Pancreas (tissue), 10 donors: ENCODE measurements at regions not wholly inside any gene's neighbourhood (a gene's known extent, or its start where the extent isn't known, plus 50 kb on each side); places are given as distances from the start of the nearest gene placed in this dataset.
A peak's percentile ranks its signal among the peaks of the same experiment; 100 is the strongest.

ENCODE experiments used
- ATAC-seq, 4 donors: fragments of 200-7000 bp; cut with Tn5 transposase; one replicate each; pipeline versions ENCODE4 v1.8.0 to v1.9.1; 2020; ENCODE audit warnings: mild to moderate bottlenecking in 4 of 4, moderate library complexity in 4 of 4
- DNase-seq, 6 donors: peaks; one replicate each; pipeline ENCODE4 v3.0.0-alpha.2; 2020
- FAIRE-seq: peaks from 2 replicates; lab custom pipeline; 2012; peaks lifted over from hg19 to GRCh38; lab: Jason Lieb, UNC
- H3K27ac ChIP-seq, 4 donors: fragments of 200-600 bp; sonication (generic); 1 replicate in 3 of 4; 2 replicates in 1 of 4; pipeline versions ENCODE4 v1.5.0 to v1.8.0; 2020
- H3K27me3 ChIP-seq, 4 donors: fragments of 200-600 bp; one replicate each; pipeline ENCODE4 v1.8.0; 2021
- H3K36me3 ChIP-seq, 3 donors: fragments of 200-600 bp; sonication (generic) in 1 of 3; one replicate each; pipeline versions ENCODE4 v1.5.0 to v1.8.0; 2020 to 2021
- H3K4me1 ChIP-seq, 3 donors: fragments of 200-600 bp; one replicate each; pipeline ENCODE4 v1.8.0; 2021
- H3K4me3 ChIP-seq, 4 donors: fragments of 200-600 bp; sonication (generic) in 2 of 4; one replicate each; pipeline versions ENCODE4 v1.5.0 to v1.8.0; 2020 to 2021
- H3K9me3 ChIP-seq, 4 donors: fragments of 200-600 bp; one replicate each; pipeline ENCODE4 v1.8.0; 2021
- CTCF ChIP-seq, 4 donors: fragments of 200-600 bp; sonication (generic) in 3 of 4; IDR thresholded peaks; one replicate each; pipeline versions ENCODE4 v1.5.0 to v1.8.0; 2021; ENCODE audit warnings: antibody characterized with exemption in 4 of 4
- WGBS, 2 donors: extraction: QIAGEN DNeasy Blood & Tissue Kit; methylation state at CpG; one replicate each; pipeline ENCODE4 v1.1.7; 2013; 5-methylcytosine and 5-hydroxymethylcytosine counted together
- intact Hi-C, 3 donors: fragments of 100-400 bp; cut with DNase I; formaldehyde crosslinking; loops; one replicate each; pipeline versions ENCODE4 v1.11.1 to v1.14.2; 2022
- donor health status: healthy with polysubstance abuse.
- donor health status: DM: no; HTN: no; CAD: no; lungs with moderate emphysema.
- donor health status: DM: no; HTN: no; CAD: no.
- donor health status: control.
- donor health status: control.
- donor health status: Bipolar disorder and iron deficiency.
- donor health status: DM: yes; HTN: yes; CAD: no.
- donor health status: DM: no; HTN: no; CAD: no.
- donor health status: DM: no; HTN: no; CAD: no.
- donor health status: DM: yes; HTN: yes; CAD: no.

GRCh38 chr3:90241481-90241880, 1134.1 kb downstream of the EPHA3 start:
- DNase-seq = no peak
- intact Hi-C loops = no loop called here
- Histone ChIP-seq H3K4me1 (no peaks in the 10 kb centered on the region), H3K27me3 (no peaks in the 10 kb centered on the region), H3K36me3 (no peaks in the 10 kb centered on the region), H3K4me3 (no peak overlapping the region), H3K27ac (no peak overlapping the region), H3K9me3 (no peaks in the 10 kb centered on the region)
- peak in 1 of 4 donors; percentile 54 for ATAC-seq
- 33 to 34% methylated on average over 1 of the region's 1 CpG for WGBS, 2 donors
- no peak for FAIRE-seq
- TF ChIP-seq CTCF (IDR thresholded peaks at IDR 0.05) = no peak

GRCh38 chr3:90253131-90253530, 1145.7 kb downstream of the EPHA3 start:
- FAIRE-seq (no peak), DNase-seq (no peak), ATAC-seq (no peak)
- H3K4me3 ChIP-seq = no peak overlapping the region
- no peak overlapping the region for H3K27ac ChIP-seq
- no peaks in the 10 kb centered on the region for H3K4me1 ChIP-seq
- no peaks in the 10 kb centered on the region for H3K36me3 ChIP-seq
- TF ChIP-seq CTCF (IDR thresholded peaks at IDR 0.05) = no peak
- no peaks in the 10 kb centered on the region for H3K9me3 ChIP-seq
- H3K27me3 ChIP-seq = no peaks in the 10 kb centered on the region
- 36 to 53% methylated on average over 2 of the region's 2 CpGs for WGBS, 2 donors
- intact Hi-C loops = no loop called here

- Histone ChIP-seq H3K4me1 (no peaks in the 10 kb centered on the region), H3K27me3 (no peaks in the 10 kb centered on the region), H3K36me3 (no peaks in the 10 kb centered on the region), H3K4me3 (no peak overlapping the region), H3K27ac (no peak overlapping the region), H3K9me3 (no peaks in the 10 kb centered on the region)
- TF ChIP-seq CTCF (IDR thresholded peaks at IDR 0.05) = no peak
- intact Hi-C loops = no loop called here
- DNase-seq (no peak), FAIRE-seq (no peak), ATAC-seq (no peak)
- 53 to 66% methylated on average over 6 of the region's 6 CpGs for WGBS, 2 donors
Measured at GRCh38 chr3:90261481-90262433, 1154.3 kb downstream of the EPHA3 start.
